K562 (cell line): ENCODE measurements at regions not wholly inside any gene's neighbourhood (a gene's known extent, or its start where the extent isn't known, plus 50 kb on each side); places are given as distances from the start of the nearest gene placed in this dataset.

Experiments
- ASH1L ChIP-seq: fragments of 450-650 bp; IDR thresholded peaks from 2 replicates; pipeline ENCODE4 v1.6.1; 2018; ENCODE audit warnings: borderline replicate concordance, mild to moderate bottlenecking, low read depth; ENCODE audit not compliant: partially characterized antibody
- ATF4 ChIP-seq: fragments of 450-650 bp; formaldehyde crosslinking; IDR thresholded peaks from 2 replicates; pipeline ENCODE4 v1.4.0; 2022; ENCODE audit warnings: mild to moderate bottlenecking, moderate library complexity
- DNMT1 ChIP-seq: fragments of 450-650 bp; IDR thresholded peaks from 2 replicates; pipeline ENCODE4 v1.6.1; 2016; ENCODE audit warnings: antibody characterized with exemption, mild to moderate bottlenecking
- GABPA ChIP-seq: fragments of 200-800 bp; sonication (Bioruptor generic); conservative IDR thresholded peaks from 2 replicates; pipeline ENCODE4 v1.6.1; 2016; ENCODE audit warnings: low read depth, missing genetic modification characterization, missing compliant biosample characterization
- NFYB ChIP-seq: IDR thresholded peaks from 2 replicates; pipeline ENCODE4 v1.6.1; 2011; ENCODE audit warnings: mild to moderate bottlenecking, moderate library complexity; ENCODE audit not compliant: insufficient read length; ENCODE audit errors: extremely low read depth
- NR1H2 ChIP-seq: sonication (generic); formaldehyde crosslinking; IDR thresholded peaks from 2 replicates; pipeline ENCODE4 v1.4.0; 2020; ENCODE audit warnings: mild to moderate bottlenecking, missing genetic modification reagents
- PHF8 ChIP-seq: fragments of 200-600 bp; sonication (generic); IDR thresholded peaks from 2 replicates; pipeline ENCODE4 v1.6.1; 2012; ENCODE audit warnings: mixed run types, mild to moderate bottlenecking, inconsistent platforms, low read length, moderate library complexity, borderline replicate concordance
- POLR2A ChIP-seq: fragments of 450-650 bp; conservative IDR thresholded peaks from 2 replicates; pipeline ENCODE4 v1.6.1; 2016
- TARDBP ChIP-seq: fragments of 450-650 bp; IDR thresholded peaks from 2 replicates; pipeline ENCODE4 v1.6.1; 2016
- YBX1 ChIP-seq: fragments of 450-650 bp; IDR thresholded peaks from 2 replicates; pipeline ENCODE4 v1.7.1; 2016; ENCODE audit warnings: mild to moderate bottlenecking
- ZBTB17 ChIP-seq: fragments of 450-650 bp; formaldehyde crosslinking; IDR thresholded peaks from 2 replicates; pipeline ENCODE4 v1.4.0; 2020; ENCODE audit warnings: mild to moderate bottlenecking
- TF ChIP-seq, protein P1 (sequence below), 3 experiments: IDR thresholded peaks in 2 of 3; conservative IDR thresholded peaks in 1 of 3; 2 replicates each; pipeline ENCODE4 v1.5.1; 2011 to 2012; ENCODE audit warnings: low read length in 3 of 3, mild to moderate bottlenecking in 3 of 3, control low read depth in 2 of 3, improper control_type of control experiment in 1 of 3, inconsistent platforms in 1 of 3, low read depth in 1 of 3, mixed read lengths in 1 of 3, moderate library complexity in 1 of 3; ENCODE audit not compliant: insufficient read depth in 2 of 3
- TF ChIP-seq, protein P2 (sequence below): sonication (generic); formaldehyde crosslinking; IDR thresholded peaks from 2 replicates; pipeline ENCODE4 v1.5.0; 2020; ENCODE audit warnings: missing genetic modification reagents

DNA sequence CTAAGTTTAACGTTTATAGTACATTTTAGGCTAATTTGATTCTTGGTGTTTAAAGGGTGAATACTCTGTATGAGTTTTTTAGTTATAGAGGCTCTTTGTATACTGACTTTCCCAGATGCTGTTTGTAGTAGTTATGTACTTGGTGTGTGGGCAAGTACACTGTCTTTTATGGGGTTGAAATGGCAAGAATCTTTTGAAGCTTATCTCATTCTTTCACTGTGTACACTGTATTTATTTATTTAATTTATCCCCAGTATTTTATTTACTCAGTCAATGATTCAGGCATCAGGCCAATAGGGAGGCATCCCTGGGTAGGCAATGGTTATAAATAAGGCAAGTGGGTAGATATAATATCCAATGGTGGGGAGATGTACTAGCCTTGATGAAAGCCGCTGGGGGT is 277.0 kb upstream of the PTCHD4 start:
- no peak for TF ChIP-seq GABPA
- TF ChIP-seq, protein P1, sequence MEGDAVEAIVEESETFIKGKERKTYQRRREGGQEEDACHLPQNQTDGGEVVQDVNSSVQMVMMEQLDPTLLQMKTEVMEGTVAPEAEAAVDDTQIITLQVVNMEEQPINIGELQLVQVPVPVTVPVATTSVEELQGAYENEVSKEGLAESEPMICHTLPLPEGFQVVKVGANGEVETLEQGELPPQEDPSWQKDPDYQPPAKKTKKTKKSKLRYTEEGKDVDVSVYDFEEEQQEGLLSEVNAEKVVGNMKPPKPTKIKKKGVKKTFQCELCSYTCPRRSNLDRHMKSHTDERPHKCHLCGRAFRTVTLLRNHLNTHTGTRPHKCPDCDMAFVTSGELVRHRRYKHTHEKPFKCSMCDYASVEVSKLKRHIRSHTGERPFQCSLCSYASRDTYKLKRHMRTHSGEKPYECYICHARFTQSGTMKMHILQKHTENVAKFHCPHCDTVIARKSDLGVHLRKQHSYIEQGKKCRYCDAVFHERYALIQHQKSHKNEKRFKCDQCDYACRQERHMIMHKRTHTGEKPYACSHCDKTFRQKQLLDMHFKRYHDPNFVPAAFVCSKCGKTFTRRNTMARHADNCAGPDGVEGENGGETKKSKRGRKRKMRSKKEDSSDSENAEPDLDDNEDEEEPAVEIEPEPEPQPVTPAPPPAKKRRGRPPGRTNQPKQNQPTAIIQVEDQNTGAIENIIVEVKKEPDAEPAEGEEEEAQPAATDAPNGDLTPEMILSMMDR (IDR thresholded peaks at IDR 0.05 in 2 of 3, conservative IDR thresholded peaks at IDR 0.05 in 1 of 3; ENCODE audit: insufficient read depth in 2 of 3, low read depth in 1 of 3, low read length in 3 of 3), result no peak
- TF ChIP-seq DNMT1, result no peak
- TF ChIP-seq POLR2A, result no peak
- TF ChIP-seq NFYB, result no peak
- TF ChIP-seq YBX1, result no peak
- no peak for TF ChIP-seq NR1H2 (CRISPR knock-in tag)
- TF ChIP-seq ASH1L, result no peak
- TF ChIP-seq ATF4 (CRISPR knock-in tag), result no peak
- TF ChIP-seq, protein P2, sequence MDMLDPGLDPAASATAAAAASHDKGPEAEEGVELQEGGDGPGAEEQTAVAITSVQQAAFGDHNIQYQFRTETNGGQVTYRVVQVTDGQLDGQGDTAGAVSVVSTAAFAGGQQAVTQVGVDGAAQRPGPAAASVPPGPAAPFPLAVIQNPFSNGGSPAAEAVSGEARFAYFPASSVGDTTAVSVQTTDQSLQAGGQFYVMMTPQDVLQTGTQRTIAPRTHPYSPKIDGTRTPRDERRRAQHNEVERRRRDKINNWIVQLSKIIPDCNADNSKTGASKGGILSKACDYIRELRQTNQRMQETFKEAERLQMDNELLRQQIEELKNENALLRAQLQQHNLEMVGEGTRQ, result no peak
- no peak for TF ChIP-seq ZBTB17
- TF ChIP-seq PHF8, result no peak
- no peak for TF ChIP-seq TARDBP
